Heart left ventricle (tissue), 13 donors: ENCODE measurements at regions not wholly inside any gene's neighbourhood (a gene's known extent, or its start where the extent isn't known, plus 50 kb on each side); places are given as distances from the start of the nearest gene placed in this dataset.

Source experiments
- CTCF ChIP-seq, 12 donors: fragments of 200-600 bp; sonication (generic) in 4 of 12; IDR thresholded peaks; one replicate each; pipeline versions ENCODE4 v1.5.0 to v1.8.0; 2018 to 2022; ENCODE audit warnings: antibody characterized with exemption in 12 of 12, mild to moderate bottlenecking in 5 of 12
- POLR2A ChIP-seq, 2 donors: fragments of 450-650 bp; IDR thresholded peaks; one replicate each; pipeline ENCODE4 v1.6.1; 2017; ENCODE audit warnings: antibody characterized with exemption in 2 of 2, mild to moderate bottlenecking in 2 of 2, moderate library complexity in 2 of 2
- donor health status: ischemic (EF 13 %, LVEDD 7.1; RV severe dilation, severe dysfunction).
- donor health status: DM: no; HTN: yes; CAD: no.
- donor health status: DM: no; HTN: no; CAD: no.
- donor health status: ischemic (EF 25% LVEDD 6.9; RV normal size, moderate dysfunction).
- donor health status: ischemic (EF 25% LVEDD 5.7; RV mildly dilated, moderate dysfunction).
- donor health status: ischemic (EF 35%, LVEDD 5.7; RV mildly dilated, moderate dysfunction).
- donor health status: nonischemic (EF 11% LVEDD 7.7; RV severe dilation, severe dysfunction).
- donor health status: DM: yes; HTN: yes; CAD: no.
- donor health status: PGD.
- donor health status: ischemic (EF 29% LVEDD 5.4; RV normal size, mild dysfunction).
- donor health status: nonischemic (EF 23%, LVEDD 6.1; RV moderate dilation, normal function).

- TF ChIP-seq CTCF (IDR thresholded peaks at IDR 0.05): no peak
- no peak for TF ChIP-seq POLR2A (IDR thresholded peaks at IDR 0.05)
Measured at GRCh38 chr12:97260786-97261185, 201.8 kb upstream of the RMST start.
